ENCODE measurements at regions not wholly inside any gene's neighbourhood (a gene's known extent, or its start where the extent isn't known, plus 50 kb on each side); places are given as distances from the start of the nearest gene placed in this dataset.

GRCh38 chr13:72527333-72527732 lies 200.1 kb downstream of the MZT1 start (continued):
- TF ChIP-seq, protein P1, sequence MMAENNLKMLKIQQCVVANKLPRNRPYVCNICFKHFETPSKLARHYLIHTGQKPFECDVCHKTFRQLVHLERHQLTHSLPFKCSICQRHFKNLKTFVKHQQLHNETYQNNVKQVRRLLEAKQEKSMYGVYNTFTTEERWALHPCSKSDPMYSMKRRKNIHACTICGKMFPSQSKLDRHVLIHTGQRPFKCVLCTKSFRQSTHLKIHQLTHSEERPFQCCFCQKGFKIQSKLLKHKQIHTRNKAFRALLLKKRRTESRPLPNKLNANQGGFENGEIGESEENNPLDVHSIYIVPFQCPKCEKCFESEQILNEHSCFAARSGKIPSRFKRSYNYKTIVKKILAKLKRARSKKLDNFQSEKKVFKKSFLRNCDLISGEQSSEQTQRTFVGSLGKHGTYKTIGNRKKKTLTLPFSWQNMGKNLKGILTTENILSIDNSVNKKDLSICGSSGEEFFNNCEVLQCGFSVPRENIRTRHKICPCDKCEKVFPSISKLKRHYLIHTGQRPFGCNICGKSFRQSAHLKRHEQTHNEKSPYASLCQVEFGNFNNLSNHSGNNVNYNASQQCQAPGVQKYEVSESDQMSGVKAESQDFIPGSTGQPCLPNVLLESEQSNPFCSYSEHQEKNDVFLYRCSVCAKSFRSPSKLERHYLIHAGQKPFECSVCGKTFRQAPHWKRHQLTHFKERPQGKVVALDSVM (CRISPR knock-in tag; IDR thresholded peaks at IDR 0.05) = no peak
- TF ChIP-seq ZSCAN25 (CRISPR knock-in tag; IDR thresholded peaks at IDR 0.05) (no peak), ZNF703 (CRISPR knock-in tag; IDR thresholded peaks at IDR 0.05; ENCODE audit: borderline replicate concordance) (no peak), ZNF501 (CRISPR knock-in tag; IDR thresholded peaks at IDR 0.05) (no peak), HOXA9 (CRISPR knock-in tag; IDR thresholded peaks at IDR 0.05; ENCODE audit: borderline replicate concordance) (no peak), MAFF (IDR thresholded peaks at IDR 0.05; ENCODE audit: low read depth, low read length) (peak; percentile 47; the same call in 1 of the 2 replicates), CEBPB (IDR thresholded peaks at IDR 0.05; ENCODE audit: borderline replicate concordance, low read depth, low read length) (no peak), HMGXB3 (CRISPR knock-in tag; IDR thresholded peaks at IDR 0.05; ENCODE audit: borderline replicate concordance) (no peak), LRRFIP1 (CRISPR knock-in tag; conservative IDR thresholded peaks at IDR 0.05) (no peak), ZNF850 (CRISPR knock-in tag; conservative IDR thresholded peaks at IDR 0.05) (no peak), ZMYM3 (CRISPR knock-in tag; IDR thresholded peaks at IDR 0.05) (peak; percentile 77), ZNF331 (CRISPR knock-in tag; IDR thresholded peaks at IDR 0.05) (no peak), SOX13 (IDR thresholded peaks at IDR 0.05) (no peak), SOX13 (CRISPR knock-in tag; conservative IDR thresholded peaks at IDR 0.05 in 1 of 2, IDR thresholded peaks at IDR 0.05 in 1 of 2) (peak in 1 of 2 experiments; percentile 60; a peak in 1 of 4 replicates), RFX5 (IDR thresholded peaks at IDR 0.05; ENCODE audit: low read depth, low read length) (no peak), ZNF205 (CRISPR knock-in tag; IDR thresholded peaks at IDR 0.05) (no peak)
- TF ChIP-seq, protein P2, sequence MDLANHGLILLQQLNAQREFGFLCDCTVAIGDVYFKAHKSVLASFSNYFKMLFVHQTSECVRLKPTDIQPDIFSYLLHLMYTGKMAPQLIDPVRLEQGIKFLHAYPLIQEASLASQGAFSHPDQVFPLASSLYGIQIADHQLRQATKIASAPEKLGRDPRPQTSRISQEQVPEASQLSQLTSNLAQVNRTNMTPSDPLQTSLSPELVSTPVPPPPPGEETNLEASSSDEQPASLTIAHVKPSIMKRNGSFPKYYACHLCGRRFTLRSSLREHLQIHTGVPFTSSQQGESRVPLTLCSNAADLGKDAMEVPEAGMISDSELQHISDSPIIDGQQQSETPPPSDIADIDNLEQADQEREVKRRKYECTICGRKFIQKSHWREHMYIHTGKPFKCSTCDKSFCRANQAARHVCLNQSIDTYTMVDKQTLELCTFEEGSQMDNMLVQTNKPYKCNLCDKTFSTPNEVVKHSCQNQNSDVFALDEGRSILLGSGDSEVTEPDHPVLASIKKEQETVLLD (CRISPR knock-in tag; IDR thresholded peaks at IDR 0.05; ENCODE audit: low read depth) = no peak
